ENCODE measurements at regions not wholly inside any gene's neighbourhood (a gene's known extent, or its start where the extent isn't known, plus 50 kb on each side); places are given as distances from the start of the nearest gene placed in this dataset.

DNA sequence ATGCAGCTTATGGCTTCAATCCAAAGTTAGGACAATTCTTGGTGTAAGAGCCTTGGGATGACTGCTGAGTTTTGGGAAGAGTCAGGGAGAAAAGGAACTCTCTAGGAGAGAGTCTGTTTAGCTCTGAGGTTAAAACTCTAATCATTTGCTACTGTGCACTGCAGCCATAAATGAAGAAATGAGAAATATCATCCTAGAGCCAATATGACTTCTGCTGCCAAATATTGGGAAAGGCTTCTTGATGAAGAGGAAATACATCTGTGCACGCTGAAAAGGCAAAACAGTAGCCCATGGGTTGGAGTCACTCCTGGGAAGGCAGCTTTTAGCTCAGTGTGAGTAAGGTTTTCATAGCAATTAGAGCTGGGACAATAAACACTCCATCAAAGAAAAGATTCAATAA lies 308.8 kb downstream of the SFMBT2 start:
- Histone ChIP-seq H3K27me3 (ENCODE audit: control insufficient read depth in 1 of 2, insufficient read depth in 2 of 2, low read length in 2 of 2) (peaks cover 0 to 16% of the 10 kb centered on the region in 2 experiments; a peak in 1 of 5 replicates), H3K9me3 (ENCODE audit: low read length) (no peaks in the 10 kb centered on the region), H3K36me3 (replicated peaks in 1 of 2; ENCODE audit: control insufficient read depth in 1 of 2, insufficient read depth in 2 of 2, low read length in 2 of 2) (no peaks in the 10 kb centered on the region), H2AFZ (ENCODE audit: low read length) (no peak overlapping the region), H3K4me1 (ENCODE audit: insufficient read depth, low read length) (no peaks in the 10 kb centered on the region), H3K27ac (ENCODE audit: extremely low read length, insufficient read depth, low read length) (no peak overlapping the region), H3K79me2 (ENCODE audit: insufficient read depth, low read length) (no peaks in the 10 kb centered on the region), H4K20me1 (ENCODE audit: insufficient read depth, low read length) (no peaks in the 10 kb centered on the region), H3K9ac (ENCODE audit: insufficient read depth, low read depth, low read length) (no peak overlapping the region), H3K4me2 (ENCODE audit: low read depth, low read length) (no peak overlapping the region), H3K4me3 (replicated peaks in 1 of 3; ENCODE audit: insufficient read depth in 1 of 3, low read depth in 2 of 3, low read length in 3 of 3) (no peak overlapping the region)
- WGBS (ENCODE audit: low lambda C conversion rate): 0% methylated on average over 1 of the region's 1 CpG
- TF ChIP-seq ZBTB21 (CRISPR knock-in tag; IDR thresholded peaks at IDR 0.05) (no peak), RBFOX2 (IDR thresholded peaks at IDR 0.05; ENCODE audit: low read depth, low read length) (no peak), ATAD3A (CRISPR knock-in tag; IDR thresholded peaks at IDR 0.05) (no peak), POGZ (CRISPR knock-in tag; IDR thresholded peaks at IDR 0.05) (no peak), JARID2 (CRISPR knock-in tag; IDR thresholded peaks at IDR 0.05; ENCODE audit: insufficient replicate concordance) (no peak), ZNF256 (CRISPR knock-in tag; conservative IDR thresholded peaks at IDR 0.05) (no peak), RAD51 (IDR thresholded peaks at IDR 0.05; ENCODE audit: borderline replicate concordance) (no peak), NCOA1 (CRISPR knock-in tag; IDR thresholded peaks at IDR 0.05) (no peak), ZNF354B (CRISPR knock-in tag; IDR thresholded peaks at IDR 0.05) (no peak), PBX3 (CRISPR knock-in tag; IDR thresholded peaks at IDR 0.05; ENCODE audit: borderline replicate concordance) (no peak), FOXK1 (CRISPR knock-in tag; IDR thresholded peaks at IDR 0.05; ENCODE audit: borderline replicate concordance, low read depth) (no peak), ZNF101 (CRISPR knock-in tag; IDR thresholded peaks at IDR 0.05; ENCODE audit: borderline replicate concordance, low read depth) (no peak), SNRNP70 (IDR thresholded peaks at IDR 0.05; ENCODE audit: low read depth, low read length) (no peak), LBX2 (CRISPR knock-in tag; IDR thresholded peaks at IDR 0.05; ENCODE audit: borderline replicate concordance) (no peak), IKZF4 (CRISPR knock-in tag; IDR thresholded peaks at IDR 0.05; ENCODE audit: borderline replicate concordance, low read depth, not compliant biosample characterization) (no peak)
- TF ChIP-seq, protein P1, sequence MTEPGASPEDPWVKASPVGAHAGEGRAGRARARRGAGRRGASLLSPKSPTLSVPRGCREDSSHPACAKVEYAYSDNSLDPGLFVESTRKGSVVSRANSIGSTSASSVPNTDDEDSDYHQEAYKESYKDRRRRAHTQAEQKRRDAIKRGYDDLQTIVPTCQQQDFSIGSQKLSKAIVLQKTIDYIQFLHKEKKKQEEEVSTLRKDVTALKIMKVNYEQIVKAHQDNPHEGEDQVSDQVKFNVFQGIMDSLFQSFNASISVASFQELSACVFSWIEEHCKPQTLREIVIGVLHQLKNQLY (CRISPR knock-in tag; IDR thresholded peaks at IDR 0.05): no peak
- in situ Hi-C loops (cut with HindIII; ENCODE audit: extremely low pct_ligation_motif_present, low pct_unique_long_range_greater_than_20kb): no loop called here
- FAIRE-seq (no peak), DNase-seq (ENCODE audit: low spot score) (no peak), ATAC-seq (no peak)
- intact Hi-C loops (cut with micrococcal nuclease; ENCODE audit: unreplicated experiment): no loop called here
- POLR2A ChIA-PET: no interaction called here
- CTCF ChIA-PET (ENCODE audit: low intra/inter-chr PET ratio, low total read pairs): no interaction called here
- no TSS peak for BruUV-seq (replicated peaks)
